NOMO-1 (cell line): ENCODE measurements at regions not wholly inside any gene's neighbourhood (a gene's known extent, or its start where the extent isn't known, plus 50 kb on each side); places are given as distances from the start of the nearest gene placed in this dataset.

ENCODE experiments used
- DNase-seq, 2 experiments: peaks; one replicate each; lab custom pipeline; 2025; ENCODE audit not compliant: unreplicated experiment in 2 of 2; lab: John Stamatoyannopoulos, UW

- DNase-seq, result no peak
Measured at GRCh38 chr18:39909706-39910105, 2045.3 kb upstream of the PIK3C3 start.

GRCh38 chr18:39886136-39886535 lies 2068.9 kb upstream of the PIK3C3 start:
- no peak for DNase-seq

- DNase-seq, result no peak
Measured at GRCh38 chr18:39872651-39873050, 2082.4 kb upstream of the PIK3C3 start.

GRCh38 chr18:39871961-39872360 lies 2083.1 kb upstream of the PIK3C3 start:
- DNase-seq, result no peak

- no peak for DNase-seq
Measured at GRCh38 chr18:39870591-39870990, 2084.4 kb upstream of the PIK3C3 start.

- DNase-seq, result no peak
Measured at GRCh38 chr18:39863916-39864315, 2091.1 kb upstream of the PIK3C3 start.

- DNase-seq, result no peak
Measured at GRCh38 chr18:39862341-39862740, 2092.7 kb upstream of the PIK3C3 start.

GRCh38 chr18:39854291-39854690 lies 2100.7 kb upstream of the PIK3C3 start:
- DNase-seq, result no peak

GRCh38 chr18:39846265-39846664 lies 2108.8 kb upstream of the PIK3C3 start:
- DNase-seq, result no peak

- no peak for DNase-seq
Measured at GRCh38 chr18:39845631-39846030, 2109.4 kb upstream of the PIK3C3 start.

- no peak for DNase-seq
Measured at GRCh38 chr18:39845106-39845505, 2109.9 kb upstream of the PIK3C3 start.

- DNase-seq, result no peak
Measured at GRCh38 chr18:39843546-39843945, 2111.5 kb upstream of the PIK3C3 start.

GRCh38 chr18:39842366-39842914 lies 2112.6 kb upstream of the PIK3C3 start:
- no peak for DNase-seq

GRCh38 chr18:39841482-39842365 lies 2113.3 kb upstream of the PIK3C3 start:
- no peak for DNase-seq

- DNase-seq, result no peak
Measured at GRCh38 chr18:39840856-39841481, 2114.1 kb upstream of the PIK3C3 start.

- no peak for DNase-seq
Measured at GRCh38 chr18:39840406-39840805, 2114.6 kb upstream of the PIK3C3 start.

GRCh38 chr18:39839782-39840181 lies 2115.3 kb upstream of the PIK3C3 start:
- DNase-seq, result no peak

GRCh38 chr18:39838831-39839230 lies 2116.2 kb upstream of the PIK3C3 start:
- no peak for DNase-seq

- DNase-seq, result no peak
Measured at GRCh38 chr18:39835303-39836030, 2119.6 kb upstream of the PIK3C3 start.

- DNase-seq, result no peak
Measured at GRCh38 chr18:39834636-39835035, 2120.4 kb upstream of the PIK3C3 start.

GRCh38 chr18:39825485-39826150 lies 2129.4 kb upstream of the PIK3C3 start:
- DNase-seq, result no peak
